ENCODE measurements at regions not wholly inside any gene's neighbourhood (a gene's known extent, or its start where the extent isn't known, plus 50 kb on each side); places are given as distances from the start of the nearest gene placed in this dataset.

- Histone ChIP-seq H3K9me3 (no peaks in the 10 kb centered on the region), H3K36me3 (no peaks in the 10 kb centered on the region), H3K27ac (no peak overlapping the region), H3K27me3 (no peaks in the 10 kb centered on the region), H3K4me1 (no peaks in the 10 kb centered on the region), H3K4me3 (no peak overlapping the region)
- TF ChIP-seq CTCF (IDR thresholded peaks at IDR 0.05): no peak
- intact Hi-C loops (cut with DNase I; ENCODE audit: low total_unique reads): no loop called here
- no peak for DNase-seq
These were observed 176.4 kb upstream of the ZKSCAN2 start for GRCh38 chr16:25434064-25434463.

GRCh38 chr16:25433388-25433787 is 175.7 kb upstream of the ZKSCAN2 start:
- H3K27ac ChIP-seq: no peak overlapping the region
- H3K4me3 ChIP-seq: no peak overlapping the region
- no peak for DNase-seq
- no peaks in the 10 kb centered on the region for H3K4me1 ChIP-seq
- intact Hi-C loops (cut with DNase I; ENCODE audit: low total_unique reads): no loop called here
- TF ChIP-seq CTCF (IDR thresholded peaks at IDR 0.05): no peak
- H3K9me3 ChIP-seq: no peaks in the 10 kb centered on the region
- H3K27me3 ChIP-seq: no peaks in the 10 kb centered on the region
- no peaks in the 10 kb centered on the region for H3K36me3 ChIP-seq

GRCh38 chr16:25431472-25431871 is 173.8 kb upstream of the ZKSCAN2 start:
- no peaks in the 10 kb centered on the region for H3K9me3 ChIP-seq
- H3K27me3 ChIP-seq: no peaks in the 10 kb centered on the region
- H3K36me3 ChIP-seq: no peaks in the 10 kb centered on the region
- H3K27ac ChIP-seq: no peak overlapping the region
- no peak overlapping the region for H3K4me3 ChIP-seq
- no peak for TF ChIP-seq CTCF (IDR thresholded peaks at IDR 0.05)
- intact Hi-C loops (cut with DNase I; ENCODE audit: low total_unique reads): no loop called here
- no peak for DNase-seq
- H3K4me1 ChIP-seq: no peaks in the 10 kb centered on the region

- Histone ChIP-seq H3K4me3 (no peak overlapping the region), H3K4me1 (no peaks in the 10 kb centered on the region), H3K9me3 (no peaks in the 10 kb centered on the region), H3K27ac (no peak overlapping the region), H3K36me3 (no peaks in the 10 kb centered on the region), H3K27me3 (no peaks in the 10 kb centered on the region)
- DNase-seq: no peak
- intact Hi-C loops (cut with DNase I; ENCODE audit: low total_unique reads): no loop called here
- TF ChIP-seq CTCF (IDR thresholded peaks at IDR 0.05): no peak
These were observed 169.2 kb upstream of the ZKSCAN2 start for GRCh38 chr16:25426829-25427228.

GRCh38 chr16:25419681-25420080 is 162.0 kb upstream of the ZKSCAN2 start:
- H3K36me3 ChIP-seq: no peaks in the 10 kb centered on the region
- no peak for DNase-seq
- intact Hi-C loops (cut with DNase I; ENCODE audit: low total_unique reads): no loop called here
- no peak overlapping the region for H3K27ac ChIP-seq
- no peaks in the 10 kb centered on the region for H3K9me3 ChIP-seq
- no peaks in the 10 kb centered on the region for H3K27me3 ChIP-seq
- H3K4me1 ChIP-seq: no peaks in the 10 kb centered on the region
- no peak for TF ChIP-seq CTCF (IDR thresholded peaks at IDR 0.05)
- H3K4me3 ChIP-seq: no peak overlapping the region

- Histone ChIP-seq H3K36me3 (no peaks in the 10 kb centered on the region), H3K4me1 (no peaks in the 10 kb centered on the region), H3K27ac (no peak overlapping the region), H3K4me3 (no peak overlapping the region), H3K27me3 (no peaks in the 10 kb centered on the region), H3K9me3 (no peaks in the 10 kb centered on the region)
- no peak for TF ChIP-seq CTCF (IDR thresholded peaks at IDR 0.05)
- intact Hi-C loops (cut with DNase I; ENCODE audit: low total_unique reads): no loop called here
- DNase-seq: no peak
These were observed 161.5 kb upstream of the ZKSCAN2 start for GRCh38 chr16:25419153-25419552.

Data from tibial artery (tissue), 4 donors.